Activated CD8-positive, alpha-beta T cell treated with anti-CD3 and anti-CD28 coated beads for 36 hours (primary cell): ENCODE measurements at regions not wholly inside any gene's neighbourhood (a gene's known extent, or its start where the extent isn't known, plus 50 kb on each side); places are given as distances from the start of the nearest gene placed in this dataset.

Source experiments
- ATAC-seq: fragments of 200-7000 bp; cut with Tn5 transposase; one replicate; pipeline ENCODE4 v1.10.0; 2021; ENCODE audit warnings: mild to moderate bottlenecking, moderate library complexity
- CTCF ChIA-PET: fragments of 350-600 bp; sonication (Branson Sonifier 250); formaldehyde crosslinking; loops from one replicate; lab custom pipeline; 2021; ENCODE audit warnings: antibody characterized with exemption; lab: Charles Lee
- POLR2A ChIA-PET: fragments of 350-600 bp; sonication (Branson Sonifier 250); formaldehyde crosslinking; loops from one replicate; lab custom pipeline; 2021; ENCODE audit warnings: antibody characterized with exemption; lab: Charles Lee
- DNase-seq: peaks from one replicate; pipeline ENCODE4 v3.0.0-alpha.2; 2020
- H3K27ac Mint-ChIP-seq: one replicate; pipeline ENCODE4 v1.8.0; 2021; ENCODE audit warnings: mild to moderate bottlenecking, mixed read lengths
- H3K27me3 Mint-ChIP-seq: one replicate; pipeline ENCODE4 v1.8.0; 2021; ENCODE audit warnings: mixed read lengths
- H3K36me3 Mint-ChIP-seq: one replicate; pipeline ENCODE4 v1.8.0; 2021; ENCODE audit warnings: low read depth, mixed read lengths
- H3K4me1 Mint-ChIP-seq: one replicate; pipeline ENCODE4 v1.8.0; 2021; ENCODE audit warnings: low read depth, mixed read lengths
- H3K4me3 Mint-ChIP-seq: one replicate; pipeline ENCODE4 v1.8.0; 2021; ENCODE audit warnings: mild to moderate bottlenecking, moderate library complexity, mixed read lengths
- H3K9me3 Mint-ChIP-seq: one replicate; pipeline ENCODE4 v1.8.0; 2021; ENCODE audit warnings: mixed read lengths
- CTCF ChIP-seq: fragments of 200-600 bp; IDR thresholded peaks from one replicate; pipeline ENCODE4 v1.8.0; 2022; ENCODE audit warnings: antibody characterized with exemption, mild to moderate bottlenecking
- intact Hi-C: fragments of 100-400 bp; cut with micrococcal nuclease; formaldehyde crosslinking; loops from one replicate; pipeline ENCODE4 v1.10.0; 2022

- Mint-ChIP-seq H3K27me3 (peaks cover 2% of the 10 kb centered on the region), H3K9me3 (peaks cover 1% of the 10 kb centered on the region), H3K4me1 (peaks cover 46% of the 10 kb centered on the region), H3K36me3 (no peaks in the 10 kb centered on the region), H3K27ac (no peak overlapping the region), H3K4me3 (no peak overlapping the region)
- CTCF ChIA-PET, result interaction anchor here (1.8 kb wide), 1 partner anchor 18 kb away, joined by 6 read pairs; no protein-coding TSS in a partner anchor
- POLR2A ChIA-PET, result interaction anchor here (1.5 kb wide), 1 partner anchor 89 kb away, joined by 4 read pairs; no protein-coding TSS in a partner anchor
- DNase-seq (no peak), ATAC-seq (no peak)
- intact Hi-C loops, result no loop called here
- no peak for TF ChIP-seq CTCF
These were observed 77.3 kb upstream of the ITGA1 start for GRCh38 chr5:52710310-52710971.

- ChIA-PET POLR2A (no interaction called here), CTCF (interaction anchor here (1.8 kb wide), 1 partner anchor 18 kb away, joined by 6 read pairs; no protein-coding TSS in a partner anchor)
- no peak for DNase-seq
- no peak overlapping the region for H3K4me3 Mint-ChIP-seq
- peaks cover 1% of the 10 kb centered on the region for H3K9me3 Mint-ChIP-seq
- peaks cover 40% of the 10 kb centered on the region for H3K4me1 Mint-ChIP-seq
- H3K27ac Mint-ChIP-seq, result no peak overlapping the region
- no peak for TF ChIP-seq CTCF
- intact Hi-C loops, result no loop called here
- no peak for ATAC-seq
- peaks cover 2% of the 10 kb centered on the region for H3K27me3 Mint-ChIP-seq
- no peaks in the 10 kb centered on the region for H3K36me3 Mint-ChIP-seq
These were observed 76.6 kb upstream of the ITGA1 start for GRCh38 chr5:52710972-52711596.

- peaks cover 2% of the 10 kb centered on the region for H3K36me3 Mint-ChIP-seq
- peak; percentile 48 for ATAC-seq
- POLR2A ChIA-PET, result no interaction called here
These were observed 75.4 kb upstream of the ITGA1 start for GRCh38 chr5:52712354-52712753.

GRCh38 chr5:52725065-52725746 is 62.5 kb upstream of the ITGA1 start:
- peak overlapping the region; percentile 81 for H3K27ac Mint-ChIP-seq
- H3K4me3 Mint-ChIP-seq, result no peak overlapping the region
- H3K9me3 Mint-ChIP-seq, result peaks cover 5% of the 10 kb centered on the region
- POLR2A ChIA-PET, result interaction anchor here (0.6 to 1.1 kb wide), 5 partner anchors 13 to 62 kb away, joined by 3 to 4 read pairs (median 3); no protein-coding TSS in a partner anchor
- peak; percentile 76 for DNase-seq
- peaks cover 48% of the 10 kb centered on the region for H3K4me1 Mint-ChIP-seq
- H3K36me3 Mint-ChIP-seq, result peaks cover 4% of the 10 kb centered on the region
- ATAC-seq, result peak; percentile 99
- H3K27me3 Mint-ChIP-seq, result no peaks in the 10 kb centered on the region
- intact Hi-C loops, result loop anchor here (2.0 kb wide), 1 partner anchor 24 kb away; no protein-coding TSS in a partner anchor
- CTCF ChIA-PET, result interaction anchor here (1.1 to 3.2 kb wide), 3 partner anchors 9 to 190 kb away, joined by 3 to 12 read pairs (median 4); no protein-coding TSS in a partner anchor
- no peak for TF ChIP-seq CTCF

More at GRCh38 chr5:52712354-52712753, 75.4 kb upstream of the ITGA1 start:
- CTCF ChIA-PET, result interaction anchor here (1.0 to 1.1 kb wide), 2 partner anchors 19 to 87 kb away, joined by 4 read pairs; no protein-coding TSS in a partner anchor
- H3K27ac Mint-ChIP-seq, result no peak overlapping the region
- no peak for TF ChIP-seq CTCF
- peaks cover 4% of the 10 kb centered on the region for H3K9me3 Mint-ChIP-seq
- H3K4me1 Mint-ChIP-seq, result peaks cover 35% of the 10 kb centered on the region
- no peak overlapping the region for H3K4me3 Mint-ChIP-seq
- peaks cover 2% of the 10 kb centered on the region for H3K27me3 Mint-ChIP-seq
- DNase-seq, result no peak
- intact Hi-C loops, result no loop called here
